Omental fat pad (tissue), 3 donors: ENCODE measurements at regions not wholly inside any gene's neighbourhood (a gene's known extent, or its start where the extent isn't known, plus 50 kb on each side); places are given as distances from the start of the nearest gene placed in this dataset.

Experiments used
- ATAC-seq: fragments of 150-250 bp; one replicate; pipeline ENCODE4 v1.9.1; 2016; ENCODE audit warnings: mild to moderate bottlenecking, moderate library complexity; ENCODE audit not compliant: low FRiP score
- DNase-seq: peaks from one replicate; pipeline ENCODE4 v3.0.0-alpha.2; 2019; ENCODE audit warnings: low spot score
- CTCF ChIP-seq, 3 donors: fragments of 450-650 bp; IDR thresholded peaks; one replicate each; pipeline ENCODE4 v1.5.1; 2016 to 2017; ENCODE audit warnings: antibody characterized with exemption in 3 of 3, mild to moderate bottlenecking in 3 of 3, moderate library complexity in 2 of 3

DNA sequence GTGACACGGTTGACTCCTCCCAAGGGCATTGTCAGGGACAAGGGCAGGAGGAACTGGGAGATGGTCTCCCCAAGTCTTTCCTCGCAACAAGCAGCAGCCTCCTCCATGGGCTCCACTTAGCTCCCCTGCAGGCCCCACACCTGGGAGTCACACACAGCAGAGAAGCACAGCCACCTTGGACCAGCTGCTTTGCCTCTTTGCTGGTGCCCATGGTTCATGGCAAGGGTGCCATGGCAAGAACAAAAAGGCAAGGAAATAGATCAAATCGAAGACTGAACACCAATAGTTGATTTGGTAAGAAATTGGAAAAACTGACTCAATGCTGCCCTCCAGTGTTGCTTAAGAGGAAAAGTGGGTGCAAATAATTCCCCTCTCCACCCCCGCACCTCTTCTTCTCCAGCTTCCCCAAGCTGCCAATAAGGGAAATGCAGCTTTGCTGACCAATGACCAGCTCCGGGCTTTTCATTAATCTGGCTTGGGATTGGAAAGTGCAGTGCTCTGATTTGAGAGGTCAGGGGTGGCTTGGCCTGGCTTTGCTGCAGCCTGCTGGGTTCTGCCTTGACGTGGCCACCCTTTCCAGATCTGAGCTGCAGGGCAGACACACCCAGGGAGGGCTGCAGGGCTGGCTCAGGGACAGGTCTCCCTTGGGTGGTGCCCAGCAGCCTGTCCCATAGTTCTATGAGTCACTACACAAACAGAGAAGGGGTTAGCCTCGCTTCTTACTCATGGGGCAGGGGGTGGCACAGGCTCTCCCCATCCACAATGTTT is 162.0 kb downstream of the KLF13 start:
- DNase-seq (no peak), ATAC-seq (peak; percentile 89)
- peak in 2 of 3 donors; percentile 78 to 90 for TF ChIP-seq CTCF (IDR thresholded peaks at IDR 0.05)

DNA sequence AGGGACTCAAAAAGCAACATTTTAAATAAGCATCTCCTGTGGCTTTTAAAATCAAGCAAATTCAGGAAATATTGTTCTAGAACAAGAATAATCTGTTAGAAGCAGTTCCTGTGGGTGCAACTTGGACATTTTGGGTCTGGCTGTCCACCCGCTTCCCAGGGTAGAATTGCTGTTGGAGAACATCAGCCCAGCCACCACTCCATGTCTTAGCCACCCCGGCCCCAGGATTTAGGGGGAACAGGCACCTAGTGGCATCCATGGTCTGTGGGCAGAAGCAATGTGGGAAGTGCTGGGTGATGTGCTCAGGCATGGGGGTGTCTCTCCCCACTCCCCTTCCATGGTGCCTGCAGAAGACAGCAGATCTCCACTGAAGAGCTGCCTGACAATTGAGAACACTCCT is 162.6 kb downstream of the KLF13 start:
- ATAC-seq: no peak
- TF ChIP-seq CTCF (IDR thresholded peaks at IDR 0.05): no peak

DNA sequence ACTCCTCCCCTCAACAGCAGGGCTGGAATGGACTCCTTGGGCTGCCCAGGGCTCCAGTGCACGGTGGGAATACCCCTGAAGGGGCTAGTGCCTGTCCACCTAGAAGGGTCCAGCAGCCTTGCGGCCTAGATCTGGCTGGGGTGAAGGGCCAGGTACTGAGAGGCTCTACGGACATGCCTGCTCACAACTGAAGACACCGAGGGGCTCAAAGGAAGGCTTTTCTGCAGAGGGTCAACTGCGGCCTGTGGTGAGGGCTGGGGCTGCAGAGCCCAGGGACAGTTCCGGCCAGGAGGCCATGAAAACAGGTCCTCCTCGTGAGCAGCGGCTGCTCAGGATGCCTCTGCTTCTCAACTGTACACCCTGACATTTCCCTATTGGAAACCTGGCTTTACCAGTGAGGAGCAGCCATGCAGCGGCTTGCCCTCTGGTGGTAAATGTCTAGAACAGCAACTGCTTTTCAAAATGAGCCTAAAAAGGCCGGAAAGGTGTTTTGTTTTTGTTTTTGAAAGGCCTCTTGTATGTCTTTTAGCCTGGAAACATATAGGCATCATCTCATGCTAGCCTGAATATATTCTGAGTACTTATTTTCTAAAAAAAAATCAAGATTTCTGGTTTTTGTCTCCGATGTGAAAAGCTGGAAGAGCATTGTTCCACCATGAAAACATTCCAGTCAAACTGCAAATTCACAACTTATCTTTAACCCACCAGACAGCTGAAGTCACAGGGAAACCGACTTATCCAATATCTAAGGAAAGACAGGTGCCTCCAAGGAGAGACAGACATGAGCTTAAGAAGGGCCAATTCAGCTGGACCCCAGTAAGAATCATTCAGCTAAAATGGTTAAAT is 163.4 kb downstream of the KLF13 start:
- DNase-seq: no peak
- peak; percentile 28 for ATAC-seq
- TF ChIP-seq CTCF (IDR thresholded peaks at IDR 0.05): peak in 2 of 3 donors; percentile 39 to 46

More for the DNA sequence above, 162.6 kb downstream of the KLF13 start:
- DNase-seq: no peak

GRCh38 chr15:31494786-31495185 is 168.2 kb downstream of the KLF13 start:
- ATAC-seq (no peak), DNase-seq (no peak)
- no peak for TF ChIP-seq CTCF (IDR thresholded peaks at IDR 0.05)

DNA sequence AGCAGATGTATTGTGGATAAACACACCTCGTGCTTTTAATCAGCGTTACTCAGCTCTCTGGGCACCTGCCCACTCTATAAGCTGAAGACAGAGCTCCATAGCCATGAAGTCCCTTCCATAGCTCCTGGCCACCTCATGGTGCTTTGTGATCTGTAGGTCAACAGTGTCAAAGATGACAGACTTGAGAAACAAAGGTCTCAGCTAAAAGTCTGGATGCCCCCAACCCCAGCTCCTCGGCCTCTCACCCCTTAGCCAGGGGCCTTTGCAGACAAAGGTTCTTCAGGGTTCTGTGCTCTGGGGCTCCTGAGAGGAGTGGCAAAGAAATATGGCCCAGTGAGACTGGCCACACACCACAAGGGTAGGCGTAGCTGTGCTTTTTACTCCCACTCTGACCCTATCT is 168.6 kb downstream of the KLF13 start:
- TF ChIP-seq CTCF (IDR thresholded peaks at IDR 0.05): no peak
- peak; percentile 31 for ATAC-seq
- DNase-seq: no peak

DNA sequence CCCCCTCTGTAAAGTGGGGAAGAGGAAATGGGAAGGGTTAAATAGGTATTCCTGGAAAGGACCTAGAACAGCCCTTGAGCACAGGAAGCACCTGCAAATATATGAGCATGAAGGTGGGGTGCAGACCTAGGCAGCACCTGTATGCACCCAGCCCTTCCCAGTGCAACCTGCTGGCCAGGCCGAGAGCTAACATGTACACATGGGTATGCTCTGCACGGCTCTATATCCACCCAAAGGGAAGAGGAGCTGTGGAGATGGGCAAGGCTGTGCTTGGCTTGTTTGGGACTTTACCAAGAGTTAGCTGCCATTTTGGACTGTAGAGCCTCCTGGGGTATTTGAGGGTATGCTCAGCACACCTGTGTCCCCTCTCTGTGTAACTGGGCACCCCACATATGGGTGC is 171.2 kb downstream of the KLF13 start:
- ATAC-seq (no peak), DNase-seq (no peak)
- no peak for TF ChIP-seq CTCF (IDR thresholded peaks at IDR 0.05)
